PC-9 (cell line): ENCODE measurements at regions not wholly inside any gene's neighbourhood (a gene's known extent, or its start where the extent isn't known, plus 50 kb on each side); places are given as distances from the start of the nearest gene placed in this dataset.

Source experiments
- BruUV-seq: library from RNA; stranded (reverse); fragments of 400-500 nt; replicated peaks from 2 replicates; lab custom pipeline; 2021; lab: Mats Ljungman, UMichigan
- CTCF ChIA-PET: fragments of 300-600 bp; sonication (Branson Sonifier 250); formaldehyde crosslinking; loops from one replicate; lab custom pipeline; 2022; ENCODE audit warnings: antibody characterized with exemption; lab: Charles Lee
- POLR2A ChIA-PET: fragments of 300-600 bp; sonication (Branson Sonifier 250); formaldehyde crosslinking; loops from one replicate; lab custom pipeline; 2022; ENCODE audit warnings: antibody characterized with exemption; ENCODE audit not compliant: unreplicated experiment; lab: Charles Lee
- DNase-seq, 2 experiments: peaks; one replicate each; pipeline versions ENCODE4 v3.0.0 to v3.0.0-alpha.2; 2015 to 2022; ENCODE audit warnings: mixed read lengths in 1 of 2
- H2AFZ ChIP-seq: fragments of 200-600 bp; sonication (generic); 2 replicates; pipeline ENCODE4 v1.8.1; 2017; ENCODE audit warnings: antibody characterized with exemption
- H3F3A ChIP-seq: fragments of 200-600 bp; sonication (generic); 2 replicates; pipeline ENCODE4 v1.8.1; 2017; ENCODE audit warnings: antibody characterized with exemption, mild to moderate bottlenecking, low read depth; ENCODE audit not compliant: insufficient read depth
- H3K27ac ChIP-seq: fragments of 200-600 bp; sonication (generic); 2 replicates; pipeline ENCODE4 v1.6.1; 2016; ENCODE audit warnings: mixed run types
- H3K27me3 ChIP-seq: fragments of 200-600 bp; sonication (generic); 2 replicates; pipeline ENCODE4 v1.6.1; 2016; ENCODE audit warnings: low read depth, mixed run types; ENCODE audit not compliant: insufficient read depth
- H3K36me3 ChIP-seq: fragments of 200-600 bp; sonication (generic); 2 replicates; pipeline ENCODE4 v1.6.1; 2016; ENCODE audit warnings: low read depth, mixed run types
- H3K4me1 ChIP-seq: fragments of 200-600 bp; sonication (generic); replicated peaks from 2 replicates; pipeline ENCODE4 v1.6.1; 2016; ENCODE audit warnings: mixed run types; ENCODE audit not compliant: insufficient read depth
- H3K4me2 ChIP-seq: fragments of 200-600 bp; sonication (generic); 2 replicates; pipeline ENCODE4 v1.6.1; 2017; ENCODE audit warnings: mixed run types
- H3K4me3 ChIP-seq: fragments of 200-600 bp; sonication (generic); 2 replicates; pipeline ENCODE4 v1.6.1; 2016; ENCODE audit warnings: mixed run types
- H3K79me2 ChIP-seq: fragments of 200-600 bp; sonication (generic); 2 replicates; pipeline ENCODE4 v1.6.1; 2017; ENCODE audit warnings: low read depth, mixed run types
- H3K9me2 ChIP-seq: fragments of 200-600 bp; sonication (generic); 2 replicates; pipeline ENCODE4 v1.8.1; 2017; ENCODE audit warnings: mild to moderate bottlenecking; ENCODE audit not compliant: insufficient read depth
- H3K9me3 ChIP-seq: fragments of 200-600 bp; sonication (generic); 2 replicates; pipeline ENCODE4 v1.8.1; 2016; ENCODE audit warnings: low read depth; ENCODE audit not compliant: insufficient read depth
- H4K20me1 ChIP-seq: fragments of 200-600 bp; sonication (generic); 2 replicates; pipeline ENCODE4 v1.8.1; 2017; ENCODE audit not compliant: insufficient read depth
- CTCF ChIP-seq: fragments of 200-600 bp; sonication (generic); conservative IDR thresholded peaks from 2 replicates; pipeline ENCODE4 v1.6.1; 2017; ENCODE audit warnings: mixed run types, antibody characterized with exemption, mild to moderate bottlenecking, moderate library complexity
- EZH2 ChIP-seq: fragments of 200-600 bp; sonication (generic); IDR thresholded peaks from 2 replicates; pipeline ENCODE4 v1.8.0; 2017; ENCODE audit warnings: antibody characterized with exemption, low read depth
- intact Hi-C: fragments of 100-400 bp; cut with micrococcal nuclease; formaldehyde crosslinking; loops from one replicate; pipeline ENCODE4 v1.10.0; 2022; ENCODE audit not compliant: unreplicated experiment

GRCh38 chr10:33927347-33927746, 592.9 kb upstream of the NRP1 start:
- no peak for DNase-seq
- no peak overlapping the region for H3K4me2 ChIP-seq
- H2AFZ ChIP-seq = no peak overlapping the region
- no peaks in the 10 kb centered on the region for H3K9me3 ChIP-seq
- POLR2A ChIA-PET = no interaction called here
- no peaks in the 10 kb centered on the region for H3K79me2 ChIP-seq
- intact Hi-C loops = no loop called here
- no peak for TF ChIP-seq CTCF
- TF ChIP-seq EZH2 = no peak
- H4K20me1 ChIP-seq = no peaks in the 10 kb centered on the region
- no peak overlapping the region for H3K4me3 ChIP-seq
- no peaks in the 10 kb centered on the region for H3K27me3 ChIP-seq
- no peaks in the 10 kb centered on the region for H3K9me2 ChIP-seq
- no peaks in the 10 kb centered on the region for H3K36me3 ChIP-seq
- no peaks in the 10 kb centered on the region for H3K4me1 ChIP-seq
- CTCF ChIA-PET = no interaction called here
- H3F3A ChIP-seq = no peaks in the 10 kb centered on the region
- no TSS peak for BruUV-seq
- no peak overlapping the region for H3K27ac ChIP-seq

GRCh38 chr10:33921970-33922605, 587.6 kb upstream of the NRP1 start:
- no peaks in the 10 kb centered on the region for H3K9me3 ChIP-seq
- H2AFZ ChIP-seq = no peak overlapping the region
- H3K9me2 ChIP-seq = no peaks in the 10 kb centered on the region
- no peak overlapping the region for H3K27ac ChIP-seq
- TF ChIP-seq CTCF (no peak), EZH2 (no peak)
- no TSS peak for BruUV-seq
- H4K20me1 ChIP-seq = no peaks in the 10 kb centered on the region
- no peak overlapping the region for H3K4me2 ChIP-seq
- ChIA-PET POLR2A (no interaction called here), CTCF (no interaction called here)
- intact Hi-C loops = no loop called here
- DNase-seq = no peak
- H3K4me1 ChIP-seq = no peaks in the 10 kb centered on the region
- H3K4me3 ChIP-seq = no peak overlapping the region
- H3F3A ChIP-seq = no peaks in the 10 kb centered on the region
- H3K36me3 ChIP-seq = no peaks in the 10 kb centered on the region
- H3K27me3 ChIP-seq = no peaks in the 10 kb centered on the region
- no peaks in the 10 kb centered on the region for H3K79me2 ChIP-seq

- intact Hi-C loops = no loop called here
- no peaks in the 10 kb centered on the region for H3K36me3 ChIP-seq
- TF ChIP-seq CTCF (no peak), EZH2 (no peak)
- no peak overlapping the region for H3K4me3 ChIP-seq
- CTCF ChIA-PET = interaction anchor here (0.6 kb wide), 1 partner anchor 1042 kb away, joined by 5 read pairs; no protein-coding TSS in a partner anchor
- no peaks in the 10 kb centered on the region for H3K4me1 ChIP-seq
- H3K27me3 ChIP-seq = no peaks in the 10 kb centered on the region
- no peak overlapping the region for H3K27ac ChIP-seq
- no peak overlapping the region for H2AFZ ChIP-seq
- POLR2A ChIA-PET = no interaction called here
- H3K9me3 ChIP-seq = no peaks in the 10 kb centered on the region
- H3K4me2 ChIP-seq = no peak overlapping the region
- H3K79me2 ChIP-seq = no peaks in the 10 kb centered on the region
- H4K20me1 ChIP-seq = no peaks in the 10 kb centered on the region
- no TSS peak for BruUV-seq
- no peaks in the 10 kb centered on the region for H3K9me2 ChIP-seq
- DNase-seq = no peak
- H3F3A ChIP-seq = no peaks in the 10 kb centered on the region
These were observed 585.9 kb upstream of the NRP1 start for GRCh38 chr10:33920351-33920750.
